SK-N-MC (cell line): ENCODE measurements at regions not wholly inside any gene's neighbourhood (a gene's known extent, or its start where the extent isn't known, plus 50 kb on each side); places are given as distances from the start of the nearest gene placed in this dataset.
A peak's percentile ranks its signal among the peaks of the same experiment; 100 is the strongest.

ENCODE experiments used
- DNase-seq: peaks from one replicate; pipeline ENCODE4 v3.0.0-alpha.2; 2011; ENCODE audit warnings: low read depth, low spot score
- H3K27ac ChIP-seq: fragments of 200-600 bp; sonication (generic); 2 replicates; pipeline ENCODE4 v1.5.1; 2016; ENCODE audit warnings: mixed run types
- H3K36me3 ChIP-seq: fragments of 200-600 bp; sonication (generic); 2 replicates; pipeline ENCODE4 v1.6.1; 2017; ENCODE audit warnings: antibody characterized with exemption, low read length, mixed read lengths; ENCODE audit not compliant: insufficient read depth
- H3K4me3 ChIP-seq: fragments of 200-600 bp; sonication (generic); 2 replicates; pipeline ENCODE4 v1.5.1; 2016
- H3K9ac ChIP-seq: fragments of 200-600 bp; sonication (generic); 2 replicates; pipeline ENCODE4 v1.8.0; 2017; ENCODE audit warnings: mixed run types, mixed read lengths; ENCODE audit not compliant: insufficient read length
- H3K9me3 ChIP-seq: fragments of 200-600 bp; sonication (generic); 2 replicates; pipeline ENCODE4 v1.6.1; 2017; ENCODE audit warnings: low read depth, mild to moderate bottlenecking, antibody characterized with exemption, low read length, moderate library complexity, mixed read lengths
- EZH2 ChIP-seq: fragments of 200-600 bp; sonication (generic); IDR thresholded peaks from one replicate; pipeline ENCODE4 v1.6.1; 2017; ENCODE audit warnings: antibody characterized with exemption
- FOXP2 ChIP-seq: optimal IDR thresholded peaks from 2 replicates; pipeline ENCODE3; 2011; ENCODE audit warnings: mild to moderate bottlenecking, moderate library complexity; ENCODE audit not compliant: insufficient read depth; ENCODE audit errors: extremely low read length, control extremely low read depth
- POLR2AphosphoS5 ChIP-seq: IDR thresholded peaks from 2 replicates; pipeline ENCODE4 v1.6.1; 2012; ENCODE audit warnings: mild to moderate bottlenecking, low read depth, low read length, borderline replicate concordance

DNA sequence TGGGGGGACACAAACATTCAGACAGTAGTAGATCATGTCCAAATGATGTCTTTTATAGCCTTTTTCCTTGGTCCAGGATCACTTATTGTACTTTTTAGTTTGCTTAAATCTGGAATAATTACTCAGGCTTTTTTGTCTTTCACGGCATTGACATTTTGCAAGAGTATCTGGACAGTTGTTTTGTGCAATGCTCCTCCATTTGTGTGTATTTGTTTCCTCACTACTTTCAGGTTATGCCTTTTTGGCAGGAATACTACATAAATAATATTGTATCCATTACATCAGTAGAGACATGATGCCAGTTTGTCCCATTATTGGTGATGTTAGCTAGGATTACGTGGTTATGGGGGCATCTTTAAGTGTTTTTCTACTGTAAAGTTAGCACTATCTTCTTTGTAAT, 238.3 kb downstream of the MAN2A1 start:
- H3K27ac ChIP-seq = no peak overlapping the region
- no peak for DNase-seq
- TF ChIP-seq EZH2 = no peak
- no peak for TF ChIP-seq FOXP2
- TF ChIP-seq POLR2AphosphoS5 = no peak
- H3K36me3 ChIP-seq = no peaks in the 10 kb centered on the region
- no peak overlapping the region for H3K4me3 ChIP-seq
- H3K9ac ChIP-seq = no peak overlapping the region
- no peaks in the 10 kb centered on the region for H3K9me3 ChIP-seq

DNA sequence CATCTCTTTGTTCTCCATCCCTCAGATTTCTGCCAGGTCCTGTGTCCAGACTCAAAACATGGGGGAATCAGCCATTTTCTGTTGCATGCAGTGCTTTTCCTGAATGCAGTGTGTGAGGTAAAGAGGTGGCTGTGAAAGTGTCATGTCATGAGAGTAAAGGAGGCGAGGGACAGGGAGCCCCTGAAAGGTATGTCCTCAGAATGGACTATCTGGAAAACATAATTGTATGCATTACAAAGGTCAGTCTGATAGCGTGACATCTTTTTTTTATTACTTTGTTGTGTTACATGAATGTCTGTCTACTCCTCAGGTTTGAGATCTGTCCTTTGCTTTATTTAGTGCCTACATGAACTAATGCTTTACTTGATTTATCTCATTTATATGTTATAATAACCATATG, 239.1 kb downstream of the MAN2A1 start:
- DNase-seq = no peak
- Histone ChIP-seq H3K4me3 (no peak overlapping the region), H3K9me3 (no peaks in the 10 kb centered on the region), H3K36me3 (no peaks in the 10 kb centered on the region), H3K9ac (no peak overlapping the region), H3K27ac (no peak overlapping the region)
- TF ChIP-seq EZH2 (no peak), POLR2AphosphoS5 (no peak), FOXP2 (no peak)

DNA sequence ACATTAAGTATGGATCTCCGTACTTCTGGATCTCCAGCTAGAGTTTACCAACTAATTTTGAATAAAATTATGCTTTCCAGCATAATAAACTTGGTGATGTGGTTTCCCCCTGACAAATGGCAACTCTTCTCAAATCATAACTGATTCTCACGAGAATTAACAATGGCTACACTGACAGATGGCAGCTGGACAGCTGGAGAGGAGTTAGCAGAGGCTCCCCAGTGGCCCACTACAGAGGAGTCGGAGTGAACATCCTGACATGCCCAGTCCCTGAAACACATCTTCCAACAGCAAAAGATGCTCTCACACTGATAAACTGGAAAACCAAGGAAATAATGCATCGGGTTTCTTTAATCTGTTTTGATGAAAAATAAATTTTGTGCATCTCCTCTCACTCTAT, 239.6 kb downstream of the MAN2A1 start:
- no peak for TF ChIP-seq EZH2
- TF ChIP-seq FOXP2 = no peak
- TF ChIP-seq POLR2AphosphoS5 = no peak

DNA sequence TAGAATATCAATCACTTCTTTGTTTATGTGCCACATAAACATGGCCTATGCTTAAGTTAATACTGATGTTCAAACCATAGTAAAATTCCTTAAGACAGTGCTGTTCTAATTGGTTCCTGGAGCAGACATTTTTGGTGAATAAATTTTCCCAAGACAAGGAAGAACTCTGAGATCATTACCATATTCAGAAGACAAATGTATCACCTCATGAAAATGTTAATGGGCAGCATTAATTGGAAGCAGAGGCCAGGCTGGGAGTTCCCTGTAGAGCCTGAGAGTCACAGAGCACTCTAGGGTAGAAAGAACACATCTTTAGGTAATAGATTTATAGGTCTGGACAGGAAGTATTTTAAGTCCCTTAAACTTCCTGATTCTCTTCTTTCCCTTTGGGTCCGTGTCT, 240.2 kb downstream of the MAN2A1 start:
- no peak for DNase-seq
- Histone ChIP-seq H3K9ac (no peak overlapping the region), H3K27ac (no peak overlapping the region; the same call in 1 of the 2 replicates), H3K4me3 (peak overlapping the region; percentile 24; the same call in 1 of the 2 replicates), H3K9me3 (no peaks in the 10 kb centered on the region), H3K36me3 (no peaks in the 10 kb centered on the region)
- no peak; the same call in 1 of the 2 replicates for TF ChIP-seq POLR2AphosphoS5
- TF ChIP-seq EZH2 = no peak
- no peak for TF ChIP-seq FOXP2

More for the DNA sequence above, 239.6 kb downstream of the MAN2A1 start:
- no peaks in the 10 kb centered on the region for H3K36me3 ChIP-seq
- no peaks in the 10 kb centered on the region for H3K9me3 ChIP-seq
- no peak for DNase-seq
- no peak overlapping the region for H3K9ac ChIP-seq
- no peak overlapping the region for H3K27ac ChIP-seq
- no peak overlapping the region for H3K4me3 ChIP-seq

DNA sequence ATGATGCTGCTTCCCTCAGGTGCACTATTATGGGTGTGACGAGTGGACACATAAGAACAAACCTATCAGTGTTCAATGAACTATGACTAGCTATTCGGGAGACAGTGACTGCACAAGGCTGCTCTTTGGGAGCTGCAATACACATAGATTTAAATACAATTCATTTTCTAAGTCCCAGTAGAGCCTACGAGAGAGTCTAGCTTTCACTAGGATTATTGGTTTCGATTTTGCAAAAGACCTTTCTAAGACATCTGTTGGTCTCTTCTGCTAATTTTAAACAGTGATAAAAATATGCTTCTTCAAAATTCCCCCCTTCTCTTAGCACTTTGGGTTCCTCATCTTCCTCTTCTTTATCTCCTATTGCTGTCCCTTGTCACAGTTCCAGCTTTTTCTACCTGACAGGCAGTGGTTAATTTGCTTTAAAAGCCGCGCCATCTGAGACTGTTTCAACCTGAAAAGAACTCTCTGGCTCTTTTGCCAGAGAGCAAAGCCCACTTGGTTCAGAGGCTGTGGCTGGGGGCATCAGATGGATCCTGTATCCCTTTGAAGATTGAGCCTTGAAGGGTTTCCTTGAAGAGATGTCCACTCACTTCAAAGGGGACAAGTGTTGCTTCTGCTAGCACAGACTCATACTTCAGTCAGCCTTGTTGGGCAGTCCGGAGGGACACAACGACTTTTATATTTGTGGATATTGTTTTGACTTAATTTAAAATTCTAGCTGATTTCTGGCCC, 241.5 kb downstream of the MAN2A1 start:
- H3K36me3 ChIP-seq = no peaks in the 10 kb centered on the region
- no peak overlapping the region for H3K4me3 ChIP-seq
- H3K9ac ChIP-seq = no peak overlapping the region
- DNase-seq = no peak
- no peaks in the 10 kb centered on the region for H3K9me3 ChIP-seq
- TF ChIP-seq POLR2AphosphoS5 (no peak), FOXP2 (no peak), EZH2 (no peak)
- no peak overlapping the region for H3K27ac ChIP-seq

DNA sequence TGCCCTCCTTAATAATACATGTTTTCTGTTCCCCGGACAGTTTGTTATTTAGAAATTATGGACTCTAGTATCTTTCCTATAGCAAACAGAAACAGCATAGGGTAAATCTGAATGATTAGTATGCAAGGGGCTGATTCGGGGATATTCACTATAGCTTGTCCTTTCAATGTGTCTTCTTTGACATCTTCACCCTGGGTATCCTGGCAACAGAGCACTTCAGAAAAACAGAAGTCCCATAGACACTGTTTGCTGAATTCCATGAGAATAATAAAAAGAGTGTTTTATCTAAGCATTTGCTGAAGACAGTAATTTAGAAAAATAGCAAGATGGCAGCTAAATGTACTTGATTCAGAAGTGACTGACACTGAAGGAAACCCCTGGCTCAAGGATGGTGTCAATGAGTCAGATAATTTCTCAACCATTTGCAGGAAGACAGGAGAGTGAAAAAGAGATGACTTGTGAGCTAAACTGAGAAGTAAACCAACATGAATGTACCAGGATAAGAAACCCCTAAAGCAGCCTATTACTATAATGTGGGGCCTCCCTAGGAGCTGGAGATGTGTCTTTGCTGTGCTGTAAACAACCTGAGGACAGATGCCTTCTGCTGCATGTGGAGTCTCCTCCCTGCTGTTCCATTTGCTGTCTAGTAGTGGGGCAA, 246.2 kb downstream of the MAN2A1 start:
- H3K36me3 ChIP-seq = no peaks in the 10 kb centered on the region
- no peak overlapping the region for H3K27ac ChIP-seq
- H3K9ac ChIP-seq = no peak overlapping the region
- no peak for DNase-seq
- TF ChIP-seq POLR2AphosphoS5 = no peak
- TF ChIP-seq FOXP2 = no peak
- TF ChIP-seq EZH2 = no peak
- H3K9me3 ChIP-seq = no peaks in the 10 kb centered on the region
- no peak overlapping the region for H3K4me3 ChIP-seq

DNA sequence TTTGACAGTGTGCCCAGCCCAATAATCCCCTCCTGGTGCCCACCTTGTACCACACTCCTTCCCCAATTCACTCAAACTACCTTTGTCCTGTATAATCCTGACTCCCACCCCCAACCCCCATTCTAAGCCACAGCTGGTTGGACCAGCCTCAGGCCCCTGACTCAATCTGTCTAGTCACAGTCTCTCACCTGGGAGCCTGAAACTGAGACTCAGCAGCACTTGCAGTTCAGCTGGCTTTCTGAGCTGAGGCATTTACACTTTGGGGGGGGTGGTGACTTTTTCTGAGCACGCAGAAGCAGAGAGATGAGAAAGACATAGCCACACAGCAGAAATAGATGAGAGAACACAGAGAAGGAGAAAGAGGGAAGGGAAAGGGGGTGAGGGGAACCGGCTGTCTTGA, 247.3 kb downstream of the MAN2A1 start:
- TF ChIP-seq POLR2AphosphoS5 (no peak), FOXP2 (no peak), EZH2 (no peak)
- H3K27ac ChIP-seq = no peak overlapping the region
- H3K9ac ChIP-seq = no peak overlapping the region
- no peaks in the 10 kb centered on the region for H3K9me3 ChIP-seq
- no peaks in the 10 kb centered on the region for H3K36me3 ChIP-seq
- no peak for DNase-seq
- no peak overlapping the region for H3K4me3 ChIP-seq

DNA sequence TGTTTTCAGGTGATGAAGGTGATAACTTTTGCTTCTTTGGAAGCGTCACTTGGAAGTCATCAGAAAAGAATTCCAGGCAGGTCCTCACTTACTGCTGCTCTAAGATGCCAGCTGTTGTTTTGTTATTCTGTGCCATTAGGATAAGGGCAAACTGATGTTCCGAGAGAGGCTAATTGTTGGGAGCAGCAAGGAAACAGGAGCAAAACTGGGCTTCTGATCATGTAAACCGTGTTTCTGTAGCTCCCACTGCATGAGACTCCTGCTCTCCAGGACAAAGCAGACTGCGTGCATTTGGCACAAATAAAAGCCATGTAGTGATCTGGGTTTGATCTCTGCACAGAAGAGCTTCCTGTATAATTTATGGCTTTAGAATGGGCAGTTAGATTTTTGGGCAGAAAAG, 248.2 kb downstream of the MAN2A1 start:
- TF ChIP-seq POLR2AphosphoS5 = no peak
- no peak for TF ChIP-seq EZH2
- TF ChIP-seq FOXP2 = no peak

More for the DNA sequence above, 248.2 kb downstream of the MAN2A1 start:
- H3K9me3 ChIP-seq = no peaks in the 10 kb centered on the region
- H3K27ac ChIP-seq = no peak overlapping the region
- no peaks in the 10 kb centered on the region for H3K36me3 ChIP-seq
- H3K9ac ChIP-seq = no peak overlapping the region
- no peak for DNase-seq
- H3K4me3 ChIP-seq = no peak overlapping the region
